Fibroblast of villous mesenchyme (primary cell): ENCODE measurements at regions not wholly inside any gene's neighbourhood (a gene's known extent, or its start where the extent isn't known, plus 50 kb on each side); places are given as distances from the start of the nearest gene placed in this dataset.
"Not testable (repeated sequence)": the region's sequence is repeated elsewhere in the genome, so short reads cannot be mapped to it uniquely, and the experiment has no call there.

ENCODE experiments used
- DNase-seq: peaks from one replicate; pipeline ENCODE4 v3.0.0-alpha.2; 2010; ENCODE audit warnings: low read depth
- H3K4me3 ChIP-seq: 2 replicates; pipeline ENCODE4 v1.5.1; 2011; ENCODE audit warnings: low read depth, mild to moderate bottlenecking, low read length
- CTCF ChIP-seq: IDR thresholded peaks from 2 replicates; pipeline ENCODE4 v1.5.1; 2012; ENCODE audit warnings: low read depth, mild to moderate bottlenecking, low read length; ENCODE audit not compliant: insufficient read depth

- no peak for TF ChIP-seq CTCF
- peak; percentile 12 for DNase-seq
Observed at GRCh38 chr2:226086190-226086589, 686.7 kb downstream of the NYAP2 start.

GRCh38 chr2:226085425-226085824 lies 685.9 kb downstream of the NYAP2 start:
- DNase-seq, H3K4me3 ChIP-seq: not testable (repeated sequence)

More at GRCh38 chr2:226086190-226086589, 686.7 kb downstream of the NYAP2 start:
- no peak overlapping the region for H3K4me3 ChIP-seq

GRCh38 chr2:226080334-226080733 lies 680.8 kb downstream of the NYAP2 start:
- TF ChIP-seq CTCF, result no peak
- peak; percentile 55 for DNase-seq
- H3K4me3 ChIP-seq, result no peak overlapping the region

GRCh38 chr2:226079671-226080181 lies 680.2 kb downstream of the NYAP2 start:
- no peak overlapping the region for H3K4me3 ChIP-seq
- DNase-seq, result peak; percentile 67
- no peak for TF ChIP-seq CTCF

GRCh38 chr2:226079196-226079595 lies 679.7 kb downstream of the NYAP2 start:
- no peak for TF ChIP-seq CTCF
- DNase-seq, result no peak

GRCh38 chr2:226078666-226079065 lies 679.2 kb downstream of the NYAP2 start:
- no peak for DNase-seq
- TF ChIP-seq CTCF, result no peak
- H3K4me3 ChIP-seq, result no peak overlapping the region

More at GRCh38 chr2:226079196-226079595, 679.7 kb downstream of the NYAP2 start:
- H3K4me3 ChIP-seq, result no peak overlapping the region

- DNase-seq, result peak; percentile 12
- TF ChIP-seq CTCF, result no peak
- H3K4me3 ChIP-seq, result no peak overlapping the region
Observed at GRCh38 chr2:226077841-226078240, 678.3 kb downstream of the NYAP2 start.
